Urothelium cell line (cell line): ENCODE measurements at regions not wholly inside any gene's neighbourhood (a gene's known extent, or its start where the extent isn't known, plus 50 kb on each side); places are given as distances from the start of the nearest gene placed in this dataset.

Experiments used
- DNase-seq: peaks from one replicate; pipeline ENCODE4 v3.0.0; 2011; ENCODE audit warnings: low spot score, mixed read lengths
- FAIRE-seq: peaks from 2 replicates; lab custom pipeline; 2011; peaks lifted over from hg19 to GRCh38; lab: Jason Lieb, UNC

DNA sequence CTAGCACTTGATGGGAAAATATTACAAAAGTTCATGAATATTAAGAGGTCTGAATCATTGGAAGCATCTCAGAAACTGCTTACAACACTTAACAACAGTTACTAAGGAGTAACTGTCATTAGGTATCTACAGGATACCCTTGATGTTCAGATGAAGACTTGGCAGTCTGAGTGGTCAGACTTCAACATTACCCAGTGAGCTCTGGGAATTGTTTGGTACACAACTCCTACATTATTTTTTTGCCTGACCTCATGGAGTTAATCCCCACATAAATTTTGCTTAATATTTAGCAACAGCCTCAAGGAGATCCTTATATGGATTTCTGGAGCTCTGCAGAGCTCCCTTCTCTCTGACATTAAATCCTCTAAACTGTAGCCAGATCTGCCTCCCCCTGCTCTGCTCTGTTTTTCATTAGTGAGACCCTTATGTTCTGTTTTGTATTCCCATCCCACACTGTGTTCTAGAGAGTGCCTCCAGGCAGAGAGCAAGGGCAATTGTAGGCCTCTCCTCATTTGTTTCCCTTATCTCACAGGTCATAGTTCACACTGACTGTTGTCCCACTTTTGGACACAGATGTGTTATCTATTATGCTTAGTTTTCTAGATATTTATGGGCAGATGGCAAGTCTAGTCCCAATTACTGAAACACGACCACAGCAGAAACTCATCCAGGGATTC is 368.8 kb downstream of the GASK1B start:
- FAIRE-seq (no peak), DNase-seq (no peak)

GRCh38 chr4:157803421-157803820 is 369.4 kb downstream of the GASK1B start:
- FAIRE-seq (no peak), DNase-seq (no peak)

GRCh38 chr4:157795495-157795894 is 377.3 kb downstream of the GASK1B start:
- DNase-seq = no peak
- FAIRE-seq = no peak

DNA sequence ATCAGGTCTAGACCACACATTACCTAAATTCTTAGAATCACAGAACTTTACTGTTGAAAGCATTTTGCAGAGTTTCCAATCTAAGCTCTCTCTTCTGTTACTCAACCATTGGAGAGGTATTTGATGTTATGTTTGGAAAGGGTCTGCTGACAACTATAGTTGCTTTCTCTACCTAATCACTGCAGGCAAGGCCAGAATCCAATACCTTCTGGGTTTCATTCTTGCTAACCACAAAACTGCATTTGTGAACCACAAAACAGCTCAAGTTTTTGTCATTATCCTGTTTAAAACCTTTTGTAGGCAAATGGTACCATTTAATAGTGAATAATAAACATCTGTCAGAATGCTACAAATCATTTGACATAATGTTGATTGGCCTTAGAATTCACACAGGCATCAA is 380.1 kb downstream of the GASK1B start:
- no peak for FAIRE-seq
- no peak for DNase-seq

DNA sequence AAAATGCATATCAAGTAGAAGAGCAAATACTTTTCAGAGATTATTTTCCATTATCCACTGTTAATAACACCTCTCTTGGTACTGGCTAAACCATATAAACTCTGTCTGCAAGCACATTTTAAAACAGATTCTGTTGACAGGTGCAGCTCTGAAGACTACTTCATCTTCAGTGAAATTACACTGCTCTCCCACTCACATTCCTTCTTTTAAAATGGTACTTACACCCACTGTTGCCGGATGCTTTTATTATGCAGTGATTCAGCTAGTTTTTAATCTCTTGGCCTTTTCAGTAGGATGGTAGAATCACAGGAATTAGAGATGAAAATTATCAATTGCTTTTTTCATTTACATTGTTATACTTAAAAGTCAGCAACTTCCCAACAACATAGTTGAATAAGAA is 381.6 kb downstream of the GASK1B start:
- no peak for DNase-seq
- no peak for FAIRE-seq

DNA sequence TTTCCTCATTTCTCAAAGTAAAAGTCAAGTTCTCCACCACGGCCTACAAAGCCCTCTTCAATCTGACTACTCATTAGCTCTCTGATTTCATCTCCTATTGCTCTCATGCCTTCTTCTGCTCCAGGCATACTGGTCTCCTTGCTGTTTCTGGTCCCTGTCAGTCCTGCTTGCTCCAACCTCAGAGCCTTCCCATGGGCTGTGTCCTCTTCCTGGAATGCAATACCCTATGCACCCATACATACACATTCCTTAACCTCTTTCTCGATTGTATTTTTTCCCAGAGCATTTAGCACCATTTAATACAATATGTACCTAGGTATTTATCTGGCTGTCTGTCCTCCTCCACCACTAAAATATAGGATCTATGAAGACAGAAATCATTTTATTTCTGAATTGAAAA is 385.2 kb downstream of the GASK1B start:
- FAIRE-seq = no peak
- no peak for DNase-seq

DNA sequence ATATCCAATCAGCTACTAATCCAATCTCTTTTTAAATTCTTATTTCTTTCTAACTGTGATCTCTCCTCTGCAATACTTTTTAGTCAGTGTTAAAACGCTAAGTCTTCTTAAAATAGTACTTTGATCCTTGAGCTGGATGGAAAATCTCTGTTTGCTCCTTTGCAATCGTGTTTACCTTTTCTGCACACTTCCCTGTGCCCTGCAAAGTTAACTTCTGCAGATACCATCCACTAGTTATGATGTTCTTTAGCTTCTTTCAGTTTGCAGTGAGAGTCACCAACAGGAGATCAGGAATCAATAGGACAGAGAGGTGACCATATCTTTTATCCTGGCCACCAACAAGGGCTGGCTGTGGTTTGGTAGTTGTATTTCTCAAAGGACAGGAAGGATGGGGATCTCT is 391.5 kb downstream of the GASK1B start:
- DNase-seq (no peak), FAIRE-seq (no peak)

DNA sequence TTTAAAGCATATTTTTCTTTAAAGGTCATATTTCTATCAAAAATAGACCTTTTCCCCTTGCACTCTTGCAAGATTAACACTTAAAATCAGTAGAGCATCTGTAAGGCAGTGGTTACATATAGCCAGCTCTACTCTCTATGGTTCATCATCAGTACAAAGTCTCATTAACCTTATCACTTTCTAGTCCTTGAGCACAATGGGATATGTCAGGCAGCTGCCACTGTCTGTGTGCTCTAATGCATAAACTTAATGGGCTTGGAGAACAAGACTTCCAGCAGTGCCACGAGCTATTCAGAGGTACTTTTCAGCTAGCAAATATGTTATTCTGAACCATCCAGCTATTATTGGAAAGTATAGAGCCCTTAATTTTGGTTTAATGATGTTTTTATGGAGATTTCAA is 393.7 kb downstream of the GASK1B start:
- FAIRE-seq (no peak), DNase-seq (no peak)

DNA sequence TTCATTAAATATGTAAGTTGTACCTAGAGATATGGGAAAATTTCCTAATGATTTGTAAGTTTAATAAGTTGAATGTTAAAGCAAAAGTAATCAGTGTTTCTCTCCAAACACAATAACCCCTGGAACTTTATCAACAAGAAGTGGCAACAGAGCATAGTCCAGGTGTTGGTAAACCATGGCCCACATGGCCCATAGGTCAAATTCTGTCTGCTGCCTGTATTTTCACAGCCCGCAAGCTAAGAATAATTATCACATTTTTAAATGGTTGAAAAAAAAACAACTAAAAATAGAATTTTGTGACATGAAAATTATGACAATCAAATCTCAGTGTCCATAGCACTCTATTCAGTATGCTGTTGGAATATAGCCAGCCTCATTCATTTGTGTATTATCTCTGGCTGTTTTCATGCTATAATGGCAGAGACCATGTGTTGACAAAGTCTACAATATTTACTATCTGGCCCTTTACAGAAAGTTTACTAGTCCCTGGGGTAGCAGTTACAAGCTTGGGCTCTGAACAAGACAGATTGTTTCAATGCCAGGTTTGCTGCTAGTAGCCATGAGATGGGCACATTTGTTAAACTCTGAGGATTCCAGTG is 395.8 kb downstream of the GASK1B start:
- DNase-seq = no peak
- no peak for FAIRE-seq

DNA sequence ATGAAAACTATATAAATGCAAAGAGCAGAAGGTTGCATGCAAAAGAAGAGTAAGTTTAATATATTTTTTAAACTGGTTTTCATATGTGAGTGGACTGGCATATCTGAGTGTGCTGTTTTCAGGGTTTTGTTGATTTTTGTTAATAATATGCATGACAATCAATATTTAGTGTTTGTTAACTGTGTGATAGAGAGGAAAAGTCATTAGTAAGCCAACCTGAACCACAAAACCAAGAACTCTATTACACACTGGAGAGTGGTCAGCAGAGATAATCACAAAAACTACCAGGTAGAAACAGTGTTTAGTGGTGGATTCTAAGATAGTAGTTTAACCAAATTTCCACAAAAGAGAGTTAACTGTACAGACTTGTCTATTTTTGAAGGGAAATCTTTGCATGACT is 396.9 kb downstream of the GASK1B start:
- FAIRE-seq (no peak), DNase-seq (no peak)

DNA sequence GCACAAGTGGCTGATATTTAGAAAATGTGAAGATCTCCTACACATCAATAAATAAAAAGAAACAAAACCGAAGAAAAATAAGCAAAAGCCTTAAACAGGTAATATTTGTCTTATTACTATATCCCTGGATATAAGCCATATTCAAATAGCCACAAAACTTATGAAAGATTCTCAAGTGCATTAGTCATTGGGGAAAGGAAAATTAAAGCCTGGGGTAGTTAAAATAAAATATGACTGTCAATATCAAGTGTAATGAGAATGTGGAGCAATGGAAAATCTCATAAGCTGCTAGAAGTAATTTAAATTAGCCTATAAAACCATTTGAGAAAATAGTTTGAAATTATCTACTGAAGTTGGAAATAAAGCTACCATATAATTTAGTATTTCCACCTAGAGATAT is 399.9 kb downstream of the GASK1B start:
- DNase-seq (no peak), FAIRE-seq (no peak)

- FAIRE-seq (no peak), DNase-seq (no peak)
These were observed 404.4 kb downstream of the GASK1B start for GRCh38 chr4:157768419-157768818.

DNA sequence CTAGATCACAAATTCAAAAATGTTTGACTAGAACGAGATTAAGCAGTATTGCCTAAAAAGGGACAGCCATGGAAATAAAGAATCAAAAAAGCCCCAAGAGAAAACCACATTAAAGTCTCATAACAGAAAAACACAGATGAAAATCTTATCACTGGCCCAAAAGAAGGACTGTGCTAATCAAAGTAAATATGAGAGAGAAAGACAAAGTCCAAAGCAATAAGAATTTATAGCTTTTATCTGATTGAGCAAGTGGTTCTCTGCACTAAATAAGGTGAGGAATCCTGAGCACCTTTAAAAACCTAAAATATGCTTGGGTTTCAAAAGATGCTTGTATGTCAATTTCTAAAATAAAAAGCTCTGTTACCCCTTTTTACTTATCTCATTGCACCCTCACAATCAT is 409.3 kb downstream of the GASK1B start:
- no peak for FAIRE-seq
- no peak for DNase-seq

- FAIRE-seq = no peak
- DNase-seq = no peak
These were observed 418.4 kb downstream of the GASK1B start for GRCh38 chr4:157754410-157754809.

DNA sequence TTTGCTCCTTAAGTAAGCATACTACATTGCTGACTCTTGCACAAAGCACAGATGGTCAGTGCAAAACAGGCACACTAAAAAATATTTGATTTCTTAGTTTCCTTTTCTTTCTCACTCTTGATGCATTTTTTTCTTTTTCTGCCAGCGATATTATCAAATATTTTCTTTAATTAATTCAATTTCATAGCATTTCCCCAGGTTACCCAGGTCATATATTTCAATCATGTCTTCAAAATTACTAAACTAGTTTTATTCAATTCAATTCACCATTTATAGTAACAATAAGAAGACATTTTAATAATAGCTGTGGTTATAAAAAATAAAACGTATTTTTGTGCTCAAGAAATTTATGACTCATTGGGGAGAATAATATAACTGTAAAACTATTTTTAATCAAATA is 421.2 kb downstream of the GASK1B start:
- no peak for FAIRE-seq
- no peak for DNase-seq

- DNase-seq (no peak), FAIRE-seq (no peak)
These were observed 431.2 kb downstream of the GASK1B start for GRCh38 chr4:157741642-157742041.

DNA sequence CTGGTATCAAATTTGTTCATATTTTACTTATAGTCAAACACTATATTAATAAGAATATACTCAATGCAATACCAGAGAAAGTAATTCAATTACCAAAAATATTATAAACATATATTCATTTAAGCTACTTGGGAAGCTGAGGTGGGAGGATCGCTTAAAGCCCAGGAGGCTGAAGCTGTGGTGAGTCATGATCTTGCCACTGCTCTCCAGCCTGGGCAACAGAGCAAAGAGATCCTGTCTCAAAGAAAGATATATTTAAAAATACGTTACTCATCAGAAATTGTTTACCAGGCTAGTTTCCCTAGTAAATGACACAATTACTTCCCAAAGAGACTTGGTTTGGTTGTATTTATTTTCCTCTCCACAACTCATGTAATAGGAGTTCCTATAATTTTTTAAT is 433.6 kb downstream of the GASK1B start:
- DNase-seq = no peak
- FAIRE-seq = no peak

DNA sequence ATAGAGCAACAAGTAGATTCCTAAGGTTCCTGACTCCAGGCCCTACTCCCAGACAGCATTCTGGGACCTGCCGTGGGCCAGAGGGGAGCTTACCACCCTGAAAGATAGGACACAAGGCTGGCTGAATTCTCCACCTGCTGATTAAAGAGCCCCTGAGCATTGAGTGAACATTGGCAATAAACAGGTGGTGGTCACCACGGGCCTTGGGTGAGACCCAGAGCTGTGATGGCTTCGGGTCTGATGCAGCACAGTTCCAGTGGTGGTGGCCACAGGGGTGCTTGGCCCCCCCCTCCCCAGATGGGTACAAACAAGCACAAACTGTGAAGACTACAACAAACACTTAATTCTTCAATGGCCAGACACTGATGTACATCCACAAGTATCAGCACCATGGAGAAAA is 444.6 kb downstream of the GASK1B start:
- no peak for DNase-seq
- FAIRE-seq = no peak

- FAIRE-seq = no peak
These were observed 445.7 kb downstream of the GASK1B start for GRCh38 chr4:157727163-157727562.

DNA sequence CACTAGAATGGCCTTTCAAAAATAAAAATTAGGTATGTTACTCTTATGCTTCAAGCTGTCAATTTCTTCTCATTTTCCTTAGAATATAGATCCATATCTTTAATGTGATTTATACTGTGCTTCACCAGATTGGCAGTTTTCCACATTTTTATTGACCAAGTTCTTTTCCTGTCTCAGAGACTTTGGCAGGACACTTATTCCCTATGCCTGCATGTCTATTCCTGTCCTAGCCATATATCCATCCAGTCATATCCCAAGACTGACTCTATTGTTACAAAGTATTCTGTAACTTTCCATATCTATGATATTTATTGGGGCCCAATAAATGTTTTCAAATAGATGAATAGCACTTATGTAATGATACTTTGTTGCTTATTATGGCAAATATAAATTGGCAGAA is 450.7 kb downstream of the GASK1B start:
- no peak for FAIRE-seq
- no peak for DNase-seq

More at GRCh38 chr4:157727163-157727562, 445.7 kb downstream of the GASK1B start:
- DNase-seq = no peak

- no peak for FAIRE-seq
- no peak for DNase-seq
These were observed 459.5 kb downstream of the GASK1B start for GRCh38 chr4:157713342-157713741.

DNA sequence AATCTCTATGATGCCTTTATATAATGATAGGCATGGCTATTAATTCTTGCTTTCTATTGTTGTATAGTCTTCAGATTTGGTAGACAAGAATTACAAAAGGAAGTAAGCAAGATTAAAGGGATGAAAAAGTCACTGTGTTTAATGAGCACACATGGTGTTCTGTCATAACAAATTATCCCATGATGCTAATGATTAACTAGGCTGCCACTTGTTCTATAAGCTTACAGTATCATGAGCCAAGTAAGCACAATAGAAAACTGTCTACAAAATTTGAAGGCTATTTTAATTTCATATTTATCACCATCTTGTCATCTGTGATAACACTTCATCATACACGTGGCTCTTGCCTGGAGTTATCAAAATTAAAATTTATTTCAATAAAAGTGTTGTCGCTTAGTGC is 466.7 kb downstream of the GASK1B start:
- FAIRE-seq = no peak
- no peak for DNase-seq

DNA sequence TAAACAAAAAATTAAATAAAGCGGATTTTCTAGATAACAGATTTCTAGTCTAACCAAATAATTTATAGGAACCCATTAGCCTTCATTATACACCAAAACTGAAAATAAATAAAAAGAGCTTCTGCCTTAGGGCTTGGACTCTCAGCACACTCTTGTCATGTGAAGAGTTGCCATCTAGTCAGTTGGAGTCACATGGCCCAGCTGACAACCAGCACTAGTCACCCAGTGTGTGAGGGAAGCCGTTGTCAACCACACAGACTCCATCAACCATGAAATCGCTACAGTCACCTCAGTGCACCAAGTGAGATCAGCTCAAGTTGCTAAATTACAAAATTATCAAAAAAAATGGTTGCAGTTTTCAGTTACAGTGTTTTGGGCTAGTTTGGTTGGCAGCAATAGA is 470.0 kb downstream of the GASK1B start:
- DNase-seq = no peak
- FAIRE-seq = no peak
